ENCODE measurements at regions not wholly inside any gene's neighbourhood (a gene's known extent, or its start where the extent isn't known, plus 50 kb on each side); places are given as distances from the start of the nearest gene placed in this dataset.

- TF ChIP-seq EZH2 (IDR thresholded peaks at IDR 0.05; ENCODE audit: low read depth, unreplicated experiment) (no peak), CTCF (conservative IDR thresholded peaks at IDR 0.05; ENCODE audit: low read depth in 2 of 2) (no peak), POLR2AphosphoS5 (IDR thresholded peaks at IDR 0.05; ENCODE audit: low read depth) (no peak), EZH2phosphoT487 (IDR thresholded peaks at IDR 0.05; ENCODE audit: unreplicated experiment) (no peak), ETS1 (IDR thresholded peaks at IDR 0.05) (no peak), CREB1 (CRISPR knock-in tag; IDR thresholded peaks at IDR 0.05; ENCODE audit: low read depth) (no peak), REST (IDR thresholded peaks at IDR 0.05; ENCODE audit: unreplicated experiment) (no peak)
These were observed 609.9 kb upstream of the CFAP20DC start for GRCh38 chr3:59659755-59660154.
